GM04504 (cell line): ENCODE measurements at regions not wholly inside any gene's neighbourhood (a gene's known extent, or its start where the extent isn't known, plus 50 kb on each side); places are given as distances from the start of the nearest gene placed in this dataset.

ENCODE experiments used
- DNase-seq: peaks from one replicate; pipeline ENCODE4 v3.0.0-alpha.2; 2012; ENCODE audit warnings: low read depth

DNA sequence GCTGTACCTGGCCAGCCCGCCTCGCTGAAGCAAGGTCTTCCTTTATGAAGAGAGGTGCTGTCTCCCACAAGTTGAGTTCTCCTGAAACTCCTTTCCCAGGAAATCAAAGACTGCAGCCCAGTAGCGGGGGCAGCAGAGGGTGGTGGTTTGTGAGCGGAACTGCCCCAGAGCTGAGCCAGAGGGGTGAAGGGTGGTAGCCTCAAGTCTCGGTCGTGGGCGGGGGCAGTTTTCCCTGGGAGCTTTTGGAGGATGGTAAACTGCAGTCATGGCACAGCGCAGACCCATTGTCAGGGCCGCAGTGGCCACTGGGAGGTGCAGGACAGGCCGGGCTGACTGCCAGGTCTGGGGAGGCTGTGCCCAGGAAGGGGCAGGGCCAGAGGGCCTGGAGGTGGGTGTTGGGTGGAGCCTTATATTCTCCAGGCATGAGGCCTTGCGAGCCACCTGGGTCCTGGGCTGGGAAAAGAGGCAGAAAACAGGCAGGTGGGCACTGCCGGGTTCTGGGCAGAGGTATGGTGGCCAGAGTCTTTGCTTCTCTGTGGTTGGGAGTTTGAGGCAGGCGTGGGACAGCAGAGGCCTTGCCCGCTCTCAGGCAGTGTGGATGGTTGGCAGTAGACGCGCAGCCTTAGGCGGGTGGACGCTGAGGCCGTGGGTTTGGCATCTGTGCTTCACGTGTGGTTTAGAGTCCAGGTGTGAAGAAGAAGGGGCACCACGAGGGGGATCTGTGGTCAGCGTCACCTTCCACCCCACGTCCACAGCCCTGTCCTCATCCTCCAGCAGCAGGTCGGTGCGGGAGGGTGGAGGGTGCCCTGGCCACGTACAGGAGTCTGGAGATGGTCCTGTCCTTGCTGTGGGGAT lies 1176.4 kb downstream of the BRD1 start:
- no peak for DNase-seq

DNA sequence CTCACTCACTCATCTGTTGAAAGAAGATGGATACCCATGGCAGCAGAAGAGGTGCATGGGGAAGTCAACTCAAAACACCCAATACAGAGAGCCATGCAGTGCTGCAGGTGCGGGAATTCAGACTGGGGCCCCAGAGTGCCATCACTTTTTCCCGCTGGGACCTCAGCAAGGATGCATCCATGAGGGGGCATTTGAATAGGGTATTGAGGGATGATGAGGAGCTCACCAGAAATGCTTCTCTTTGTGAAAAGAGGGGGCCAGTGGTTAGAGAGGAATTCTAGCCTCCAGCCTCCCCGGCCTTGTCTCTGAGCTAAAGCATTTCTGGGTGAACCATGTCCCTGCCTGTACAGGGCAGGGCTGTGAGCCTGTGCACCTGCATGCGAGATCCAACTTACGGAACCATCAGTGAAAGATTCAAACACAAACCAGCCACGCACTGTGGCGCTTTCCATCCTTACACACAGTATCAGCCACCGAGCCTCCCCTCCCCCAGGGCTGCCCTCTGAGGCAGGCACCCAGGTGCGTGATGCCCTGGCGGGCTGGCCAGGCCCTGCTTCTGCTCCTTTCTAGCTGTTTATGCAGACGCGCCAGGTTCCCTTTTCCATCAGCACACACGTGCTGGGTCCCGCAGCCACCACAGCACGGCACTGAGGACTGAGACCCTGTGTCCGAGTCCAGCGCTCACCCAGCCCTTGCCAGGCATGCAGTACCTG lies 1177.2 kb downstream of the BRD1 start:
- DNase-seq: no peak

DNA sequence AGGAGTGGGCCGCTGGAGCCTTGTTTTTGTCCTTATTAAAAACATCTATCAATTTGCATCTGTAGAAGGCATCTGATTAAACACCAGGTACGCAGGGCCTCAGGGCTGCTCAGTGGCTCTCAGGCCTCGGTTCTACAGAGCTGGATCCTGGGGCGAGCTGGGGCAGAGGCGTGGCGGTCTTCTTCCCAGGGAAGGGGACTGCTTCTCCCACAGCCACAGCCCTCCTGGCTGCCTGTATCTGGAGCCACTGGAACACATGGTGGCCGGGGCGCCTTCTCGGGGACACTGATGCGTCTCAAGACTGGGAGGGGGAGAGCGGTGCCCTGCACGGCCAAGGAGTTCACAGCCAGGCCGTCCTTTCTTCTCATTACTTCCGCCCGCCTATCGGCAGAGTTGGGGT lies 1178.2 kb downstream of the BRD1 start:
- no peak for DNase-seq

DNA sequence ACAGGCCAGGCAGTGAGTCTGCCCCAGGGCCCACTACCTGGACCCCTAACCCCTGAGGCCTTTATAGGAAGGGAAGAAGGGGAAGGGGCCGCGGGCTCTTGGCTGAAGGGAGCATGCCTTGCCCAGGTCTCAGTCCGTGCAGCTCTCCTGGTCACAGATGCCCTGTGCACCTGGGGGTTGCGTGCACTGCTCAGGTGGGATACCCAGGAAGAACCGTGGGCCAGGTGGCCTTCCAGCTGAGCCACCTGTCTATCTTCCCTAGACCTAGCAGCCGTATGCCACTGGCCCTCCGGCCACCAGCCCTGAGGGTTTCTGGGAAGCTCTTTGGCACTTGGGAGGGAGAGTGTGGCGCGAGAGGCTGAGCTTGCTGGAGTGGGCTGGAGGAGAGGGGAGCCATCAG lies 1178.6 kb downstream of the BRD1 start:
- DNase-seq: no peak

DNA sequence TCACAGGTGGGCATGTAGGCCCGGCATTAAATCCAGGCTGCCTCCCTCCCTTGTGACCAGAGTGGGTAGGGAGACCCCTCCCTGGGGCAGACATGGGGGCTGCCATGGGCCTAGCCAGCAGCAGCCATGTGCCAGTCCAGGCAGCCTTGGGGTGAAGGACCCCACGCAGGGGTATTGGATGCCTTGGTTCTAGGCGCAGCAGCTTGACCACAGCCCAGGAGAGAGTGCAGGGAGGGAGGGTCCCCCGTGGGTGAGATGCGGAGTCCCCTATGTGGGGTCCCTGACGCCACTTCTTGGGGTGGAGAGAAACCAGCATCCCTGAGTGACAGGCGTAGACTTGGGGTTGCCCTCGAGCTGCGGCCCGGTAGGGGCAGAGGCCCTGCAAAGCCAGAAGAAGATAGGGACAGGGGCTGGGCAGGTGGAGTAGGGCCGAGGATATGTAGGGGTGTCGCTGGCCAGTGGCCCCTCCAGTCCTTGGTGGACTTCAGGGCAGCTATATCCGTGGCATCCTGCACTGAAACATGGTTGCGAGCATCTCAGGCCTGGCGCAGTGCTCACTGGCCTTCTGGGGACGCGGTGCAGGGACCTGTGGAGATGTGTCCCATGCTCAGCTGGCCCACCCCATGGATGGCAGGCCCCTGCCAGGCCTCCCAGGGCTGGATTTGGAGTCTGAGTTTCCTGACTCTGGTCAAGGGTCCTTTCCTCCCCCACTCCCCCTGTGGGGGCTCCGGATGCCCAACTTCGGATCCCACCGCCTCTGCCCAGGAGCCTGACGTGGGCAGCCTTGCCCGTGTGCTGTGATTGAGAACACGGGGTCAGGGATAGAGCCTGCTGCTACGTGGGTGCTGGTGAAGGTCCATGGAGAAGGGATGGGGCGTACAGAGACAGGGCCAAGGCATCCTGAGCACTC lies 1179.8 kb downstream of the BRD1 start:
- no peak for DNase-seq

DNA sequence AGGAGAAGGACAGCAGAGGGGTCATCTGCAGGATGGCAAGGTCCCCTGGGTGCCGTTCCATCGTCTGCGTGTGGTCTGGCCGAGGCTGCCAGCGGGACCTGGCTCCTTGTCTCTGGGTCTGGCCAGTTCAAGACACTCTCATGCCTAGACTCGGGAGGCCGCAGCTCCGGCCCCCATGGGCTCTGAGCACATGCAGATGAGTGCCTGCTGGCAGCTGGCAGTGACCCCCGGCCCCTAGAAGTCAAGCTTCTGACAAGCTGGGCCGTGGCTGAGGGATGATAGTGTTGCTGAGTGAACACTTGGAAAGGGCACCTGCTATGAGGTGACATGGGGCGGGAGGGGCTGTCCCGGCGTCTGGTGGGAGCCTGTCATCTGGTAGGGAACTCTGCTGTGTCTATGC lies 1180.6 kb downstream of the BRD1 start:
- no peak for DNase-seq

DNA sequence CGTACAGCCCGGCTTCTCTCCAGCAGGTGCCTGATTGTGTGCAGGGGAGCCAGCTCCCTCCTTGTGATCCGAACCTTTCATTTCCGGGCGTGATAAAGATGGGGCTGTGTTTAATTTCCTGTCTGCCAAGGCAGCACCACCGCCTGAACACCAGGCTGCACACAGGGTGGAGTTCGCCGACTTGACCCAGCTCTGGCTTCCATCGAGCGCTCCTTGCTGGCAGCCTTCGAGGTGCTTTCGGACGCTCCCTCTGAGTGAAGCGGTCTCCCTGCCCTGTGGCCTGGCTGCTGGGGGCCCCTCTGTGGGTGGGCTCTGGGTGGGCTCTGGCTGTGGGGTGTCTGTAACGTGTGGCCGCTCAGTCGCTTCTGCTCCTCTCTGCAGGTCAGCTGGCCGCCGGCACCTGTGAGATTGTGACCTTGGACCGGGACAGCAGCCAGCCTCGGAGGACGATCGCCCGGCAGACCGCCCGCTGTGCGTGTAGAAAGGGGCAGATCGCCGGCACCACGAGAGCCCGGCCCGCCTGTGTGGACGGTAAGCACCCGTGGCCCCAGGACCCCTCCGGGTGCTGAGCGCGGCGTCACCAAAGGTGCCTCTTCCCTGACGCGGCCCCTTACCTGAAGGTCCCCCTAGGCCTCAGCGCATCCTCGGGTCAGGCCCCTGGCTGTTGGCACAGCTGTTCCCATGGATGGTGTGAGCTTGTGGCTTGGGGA lies 1181.3 kb downstream of the BRD1 start:
- no peak for DNase-seq

DNA sequence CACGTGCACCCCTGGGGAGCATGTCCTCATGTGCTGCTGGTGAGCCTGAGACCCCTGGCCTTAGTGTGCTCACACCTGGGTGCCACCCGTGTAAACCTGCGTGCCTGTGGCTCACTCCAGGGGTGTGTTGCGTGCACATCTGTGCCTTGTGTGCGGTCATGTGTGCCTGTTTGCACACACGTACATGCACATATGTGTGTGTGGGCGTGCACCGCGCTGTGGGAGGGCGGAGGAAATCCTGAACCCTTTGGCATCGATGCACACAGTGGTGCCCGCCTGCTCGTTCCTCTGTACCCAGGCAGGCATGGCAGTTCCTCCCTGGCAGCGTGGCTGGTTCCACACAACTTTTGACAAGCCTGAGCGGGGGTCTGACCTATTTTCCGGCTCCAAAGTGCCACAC lies 1181.9 kb downstream of the BRD1 start:
- no peak for DNase-seq

DNA sequence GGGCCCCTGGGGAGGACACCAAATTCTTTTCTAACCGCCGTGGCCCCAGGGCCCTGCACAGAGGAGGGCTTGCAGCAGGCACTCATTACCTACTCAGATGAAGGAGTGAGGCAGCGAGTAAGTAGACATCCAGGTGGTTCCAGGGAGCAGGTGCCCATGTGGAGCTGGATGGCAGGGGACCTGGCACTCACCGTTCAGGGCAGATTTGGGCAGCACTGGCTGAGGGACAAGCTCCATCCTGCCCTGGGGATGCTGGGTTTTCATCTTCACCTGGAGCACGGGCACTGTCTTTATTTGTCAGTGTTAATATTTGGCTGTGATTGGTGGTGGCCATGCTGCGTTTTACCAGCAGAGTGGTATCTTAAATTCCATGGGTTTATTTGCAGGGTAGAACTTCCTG lies 1182.7 kb downstream of the BRD1 start:
- DNase-seq: no peak

DNA sequence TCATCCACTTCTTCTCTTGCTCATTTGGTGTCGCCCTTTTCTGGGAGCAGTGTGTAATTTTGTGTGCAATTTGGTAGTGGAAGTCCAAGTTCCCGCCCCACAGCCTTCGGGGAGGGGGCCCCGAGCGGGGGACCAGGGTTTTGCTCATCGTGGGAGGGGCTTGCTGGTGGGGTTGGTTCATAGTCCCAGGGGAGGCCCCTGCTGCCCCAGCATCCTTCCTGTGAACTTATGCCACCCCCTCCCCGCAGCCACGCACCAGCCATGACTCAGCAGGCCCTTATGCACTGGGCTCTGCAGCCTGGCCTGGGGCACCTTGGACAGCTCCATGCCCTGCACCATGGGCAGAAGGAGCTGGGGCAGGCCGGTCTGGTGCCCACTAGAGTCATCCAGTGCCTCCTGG lies 1183.6 kb downstream of the BRD1 start:
- no peak for DNase-seq

DNA sequence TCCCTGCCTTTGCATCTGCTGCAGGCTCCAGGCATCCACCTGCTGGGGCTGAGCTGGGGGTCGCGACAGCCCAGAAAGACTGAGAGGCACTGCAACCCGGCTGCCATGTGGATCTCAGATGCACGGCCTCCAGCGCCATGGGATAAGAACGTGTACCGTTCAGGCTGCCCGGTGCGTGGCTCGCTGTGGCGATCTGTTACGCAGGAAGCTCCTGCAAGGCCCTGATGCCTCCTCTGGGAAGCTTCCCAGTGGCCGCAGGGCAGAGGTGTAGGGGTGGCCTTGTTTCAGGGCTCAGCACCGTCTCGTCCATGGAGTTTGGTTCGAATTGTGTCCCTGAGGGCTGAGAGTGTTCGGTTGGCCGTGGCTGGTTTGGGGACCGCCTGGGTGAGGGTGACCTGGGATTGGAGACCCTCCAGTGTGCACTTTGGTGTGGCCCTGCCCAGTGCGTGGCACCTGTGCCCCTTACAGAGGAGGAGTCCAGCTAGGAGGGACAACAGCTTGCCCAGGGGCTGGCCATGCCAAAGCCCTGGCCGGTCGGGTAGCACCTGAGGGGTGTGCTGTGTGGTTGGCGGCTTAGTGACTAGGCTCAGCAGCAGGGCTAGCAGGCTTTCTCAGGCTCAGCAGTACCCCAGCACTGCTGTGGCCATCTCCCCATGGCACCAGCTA lies 1184.5 kb downstream of the BRD1 start:
- DNase-seq: no peak

DNA sequence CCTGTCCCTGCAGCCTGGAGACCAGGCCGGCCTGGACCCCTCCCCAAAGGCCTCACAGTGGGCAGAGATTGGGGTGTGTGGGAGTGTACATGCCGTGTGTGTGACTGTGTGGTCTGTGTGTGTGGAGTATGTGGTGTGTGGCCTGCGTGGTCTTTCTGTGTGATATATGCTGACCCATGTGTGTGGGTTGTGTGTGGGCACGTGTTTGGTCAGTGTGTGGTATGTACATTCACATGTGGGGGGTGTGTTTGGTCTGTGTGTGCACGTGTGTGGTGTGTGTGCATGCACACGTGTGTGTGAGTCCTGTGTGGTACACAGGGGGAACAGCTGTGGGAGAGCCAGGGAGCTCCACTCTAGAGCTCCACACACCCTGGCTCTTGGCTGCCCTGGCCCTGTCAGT lies 1185.1 kb downstream of the BRD1 start:
- no peak for DNase-seq

DNA sequence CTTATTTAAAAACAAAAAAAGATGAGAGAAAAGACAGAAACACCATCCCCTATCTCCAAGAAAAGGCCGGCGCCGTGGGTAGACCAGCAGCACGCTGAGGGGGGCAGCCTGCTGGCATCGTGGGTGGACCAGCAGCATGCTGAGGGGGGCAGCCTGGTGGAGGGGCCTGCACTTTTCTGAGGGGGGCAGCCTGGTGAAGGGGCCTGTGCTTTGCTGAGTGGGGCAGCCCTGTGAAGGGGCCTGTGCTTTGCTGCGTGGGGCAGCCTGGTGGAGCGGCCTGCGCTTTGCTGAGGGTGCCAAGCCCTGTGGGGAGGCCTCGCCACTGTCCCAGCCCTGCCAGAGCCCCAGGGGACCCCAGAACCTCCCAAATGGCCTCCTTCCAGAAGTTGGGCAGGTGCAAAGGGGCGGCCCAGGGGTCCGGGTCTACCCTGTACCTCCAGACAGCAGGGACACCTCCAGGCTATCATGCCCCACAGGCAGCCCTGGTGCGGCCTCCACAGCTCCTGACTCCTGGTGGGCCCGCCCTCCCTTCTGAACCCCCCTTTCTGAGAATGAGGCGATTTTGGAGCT lies 1185.7 kb downstream of the BRD1 start:
- DNase-seq: no peak

DNA sequence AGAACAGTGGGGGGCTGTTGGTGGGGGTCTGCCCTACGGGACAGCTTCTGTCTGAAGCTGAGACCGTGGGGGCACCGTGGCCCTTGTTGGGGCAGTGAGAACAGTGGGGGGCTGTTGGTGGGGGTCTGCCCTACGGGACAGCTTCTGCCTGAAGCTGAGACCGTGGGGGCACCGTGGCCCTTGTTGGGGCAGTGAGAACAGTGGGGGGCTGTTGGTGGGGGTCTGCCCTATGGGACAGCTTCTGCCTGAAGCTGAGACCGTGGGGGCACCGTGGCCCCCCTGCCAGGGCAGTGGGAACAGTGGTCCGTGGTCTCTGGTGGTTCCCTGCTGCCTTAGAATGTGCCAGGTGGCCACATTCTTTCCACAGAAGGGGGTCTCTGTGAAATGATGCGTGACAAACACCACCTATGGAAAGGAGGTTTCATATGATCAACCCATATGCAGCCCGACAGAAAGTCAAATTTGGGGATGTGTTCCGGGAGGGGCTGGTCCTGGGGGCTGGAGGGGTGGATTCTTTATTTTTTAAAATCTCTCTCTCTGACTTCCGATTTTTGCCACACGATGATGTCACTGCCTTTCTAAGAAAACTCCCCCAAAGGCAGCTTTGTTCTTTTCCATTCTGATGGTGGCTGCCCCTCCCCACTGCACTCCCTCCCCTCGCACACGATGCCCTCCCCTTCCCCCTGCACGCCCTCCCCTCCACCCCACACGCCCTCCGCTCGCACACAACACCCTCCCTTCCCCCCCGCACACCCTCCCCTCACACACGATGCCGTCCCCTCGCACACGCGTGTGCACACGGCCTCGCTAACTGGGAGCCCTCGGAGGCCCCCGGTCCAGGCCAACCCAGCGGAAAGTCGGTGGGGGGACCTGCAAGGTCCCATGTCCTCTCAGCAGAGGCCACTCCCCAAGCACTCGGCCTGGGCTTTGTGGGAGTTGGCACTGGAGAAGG lies 1186.5 kb downstream of the BRD1 start:
- no peak for DNase-seq

DNA sequence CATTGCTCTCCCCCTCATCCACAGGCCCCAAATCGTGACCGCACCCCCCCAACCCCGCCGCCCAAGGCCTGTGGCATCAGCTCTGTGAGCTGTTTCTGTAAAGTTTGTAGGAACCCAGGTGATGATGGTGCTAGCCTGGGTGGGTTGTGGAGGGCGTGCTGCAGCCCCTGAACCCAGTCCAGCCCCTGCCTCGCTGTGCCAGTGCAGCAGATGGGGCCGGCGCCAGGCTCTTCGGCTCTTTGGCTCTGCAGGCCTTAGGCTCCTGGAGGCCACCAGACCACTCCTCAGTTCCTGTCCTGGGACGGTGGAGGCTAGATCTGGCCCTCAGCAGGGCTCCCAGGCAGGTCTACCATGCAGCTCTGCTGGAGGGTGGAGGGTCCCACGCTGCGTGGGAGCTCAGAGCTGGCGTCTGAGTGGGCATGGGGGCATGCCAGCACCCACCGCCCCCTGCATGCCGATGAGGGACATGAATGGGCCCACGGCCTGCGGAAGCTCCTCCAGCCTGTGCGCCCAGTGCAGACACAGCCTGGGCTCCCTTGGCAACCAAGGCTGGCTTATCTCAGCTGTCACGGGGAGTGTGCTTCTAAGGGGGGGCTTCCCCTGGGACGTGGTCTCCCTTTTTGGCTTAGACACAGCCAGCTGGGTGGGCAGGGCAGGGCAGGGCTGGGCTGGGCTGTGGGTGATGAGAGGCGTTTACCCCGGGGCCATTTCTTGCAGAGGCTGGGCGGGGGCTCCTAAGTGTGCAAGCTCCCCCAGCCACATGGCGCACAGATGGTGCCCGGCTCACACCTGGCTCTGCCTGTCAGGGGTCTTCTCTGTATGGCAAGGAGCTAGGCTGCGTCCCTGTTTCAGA lies 1187.6 kb downstream of the BRD1 start:
- no peak for DNase-seq

DNA sequence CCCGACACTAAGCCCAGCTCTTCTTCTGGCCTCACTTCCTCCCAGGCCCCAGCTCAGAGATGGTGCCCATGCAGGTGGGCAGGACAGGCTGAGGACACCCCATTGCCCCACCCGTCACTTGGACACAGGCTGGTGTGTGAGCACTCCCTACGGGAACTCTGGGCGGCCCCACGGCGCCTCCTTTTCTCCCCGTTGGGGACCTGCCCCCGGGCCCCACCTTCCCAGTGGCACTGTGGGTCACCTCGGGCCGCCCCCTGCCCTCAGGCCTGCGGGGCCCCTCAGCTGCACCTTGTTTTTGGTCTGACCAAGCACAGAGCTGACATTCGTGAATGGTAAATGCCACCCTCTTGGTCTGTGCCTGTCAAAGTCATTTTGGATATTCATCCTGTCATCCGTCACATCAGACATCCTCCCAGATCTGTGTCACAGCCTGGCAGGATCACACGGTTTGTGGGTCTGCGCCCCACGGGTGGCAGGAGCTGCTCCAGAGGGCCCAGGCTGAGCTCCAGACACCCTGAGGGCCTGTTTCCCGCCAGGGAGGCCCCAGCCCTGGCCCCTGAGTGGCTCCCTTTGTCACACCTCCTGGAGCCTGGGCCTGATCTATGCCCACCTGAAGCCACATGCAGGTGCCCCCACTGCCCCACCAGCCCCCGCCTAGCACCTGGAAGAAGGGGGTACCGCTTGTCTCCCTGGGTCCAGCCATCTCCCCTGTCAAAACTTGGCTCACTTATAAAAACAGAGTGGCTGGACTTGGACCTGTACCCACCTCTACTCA lies 1188.5 kb downstream of the BRD1 start:
- DNase-seq: no peak

DNA sequence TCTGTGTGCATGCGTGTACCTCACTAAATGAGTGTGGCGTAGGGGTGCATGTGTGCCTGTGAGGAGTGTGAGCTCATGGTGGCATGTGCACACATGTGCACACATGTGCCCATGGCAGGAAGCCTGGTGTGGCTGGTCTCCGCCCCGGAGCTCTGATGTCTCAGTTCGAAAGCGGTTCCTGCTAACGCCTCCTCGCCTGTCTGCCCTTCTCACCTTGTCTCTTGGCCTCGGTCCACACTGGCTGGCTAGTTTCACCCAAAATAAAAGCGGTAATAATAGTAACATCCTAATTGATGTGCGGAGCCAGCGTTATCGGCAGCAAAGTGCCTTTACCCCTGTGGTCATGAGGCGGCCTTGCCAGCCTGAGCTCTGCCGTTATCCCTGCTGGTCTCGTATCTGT lies 1190.4 kb downstream of the BRD1 start:
- DNase-seq: no peak

DNA sequence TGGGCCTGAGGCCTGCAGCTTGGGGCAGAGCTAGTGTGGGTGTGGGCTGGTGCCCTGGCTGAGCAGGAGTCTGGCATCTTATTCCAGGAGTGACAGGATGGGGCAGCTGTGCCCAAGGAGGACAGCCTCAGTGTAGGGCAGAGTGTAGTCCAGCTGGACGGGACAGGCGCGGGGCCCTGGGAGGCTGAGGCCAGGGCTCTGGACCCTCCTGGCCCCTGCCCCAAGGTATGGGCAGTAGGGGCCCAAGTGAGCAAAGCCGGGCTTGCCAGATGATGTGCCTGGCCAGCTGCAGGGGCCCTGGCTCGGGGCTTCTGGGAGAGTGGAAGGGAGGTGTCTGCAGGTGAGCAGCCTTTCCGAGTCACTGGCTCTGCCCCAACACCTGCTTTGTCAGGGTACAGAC lies 1190.9 kb downstream of the BRD1 start:
- DNase-seq: no peak
